ENCODE measurements at regions not wholly inside any gene's neighbourhood (a gene's known extent, or its start where the extent isn't known, plus 50 kb on each side); places are given as distances from the start of the nearest gene placed in this dataset.

DNA sequence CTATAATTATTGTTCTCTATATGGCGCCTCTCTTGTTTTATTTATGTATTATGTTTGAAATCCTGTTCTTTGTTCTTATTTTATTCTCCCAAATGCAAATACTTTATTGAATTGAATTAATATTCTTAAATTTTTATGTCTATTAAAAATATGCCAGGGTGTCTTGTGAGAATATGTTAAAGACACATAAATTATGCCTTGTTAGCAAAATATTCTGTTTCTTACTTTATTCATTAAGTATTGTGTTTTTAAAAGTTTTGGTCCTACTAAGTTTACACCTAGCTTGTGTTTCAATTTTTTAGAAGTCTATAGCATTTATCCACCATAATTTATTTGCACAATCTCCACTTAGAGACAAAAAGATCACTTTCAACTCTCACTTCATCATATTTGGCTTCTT is 741.5 kb upstream of the SLC39A10 start:
- ATAC-seq (ENCODE audit: low FRiP score) (no peak), DNase-seq (ENCODE audit: low spot score) (no peak)
- TF ChIP-seq, protein P1, sequence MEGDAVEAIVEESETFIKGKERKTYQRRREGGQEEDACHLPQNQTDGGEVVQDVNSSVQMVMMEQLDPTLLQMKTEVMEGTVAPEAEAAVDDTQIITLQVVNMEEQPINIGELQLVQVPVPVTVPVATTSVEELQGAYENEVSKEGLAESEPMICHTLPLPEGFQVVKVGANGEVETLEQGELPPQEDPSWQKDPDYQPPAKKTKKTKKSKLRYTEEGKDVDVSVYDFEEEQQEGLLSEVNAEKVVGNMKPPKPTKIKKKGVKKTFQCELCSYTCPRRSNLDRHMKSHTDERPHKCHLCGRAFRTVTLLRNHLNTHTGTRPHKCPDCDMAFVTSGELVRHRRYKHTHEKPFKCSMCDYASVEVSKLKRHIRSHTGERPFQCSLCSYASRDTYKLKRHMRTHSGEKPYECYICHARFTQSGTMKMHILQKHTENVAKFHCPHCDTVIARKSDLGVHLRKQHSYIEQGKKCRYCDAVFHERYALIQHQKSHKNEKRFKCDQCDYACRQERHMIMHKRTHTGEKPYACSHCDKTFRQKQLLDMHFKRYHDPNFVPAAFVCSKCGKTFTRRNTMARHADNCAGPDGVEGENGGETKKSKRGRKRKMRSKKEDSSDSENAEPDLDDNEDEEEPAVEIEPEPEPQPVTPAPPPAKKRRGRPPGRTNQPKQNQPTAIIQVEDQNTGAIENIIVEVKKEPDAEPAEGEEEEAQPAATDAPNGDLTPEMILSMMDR (IDR thresholded peaks at IDR 0.05), result no peak

DNA sequence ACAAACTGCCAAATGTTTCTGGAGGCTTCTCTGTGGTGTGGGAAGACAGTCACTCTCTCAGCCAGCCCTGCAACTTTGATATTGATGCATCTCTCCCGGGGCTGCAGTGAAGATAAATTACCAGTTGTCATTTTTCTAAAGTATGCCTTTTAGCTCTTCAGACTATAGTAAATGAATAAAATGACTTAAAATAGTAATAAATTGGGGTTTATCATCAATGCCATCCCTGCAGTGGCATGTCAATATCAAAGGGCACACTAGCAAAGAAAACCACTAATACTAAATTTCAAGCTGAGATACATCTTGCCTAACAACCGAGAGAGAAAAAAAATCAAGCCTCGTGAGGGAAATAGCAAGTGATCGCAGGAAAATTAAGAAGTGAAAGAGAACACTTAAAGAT is 749.5 kb upstream of the SLC39A10 start:
- TF ChIP-seq, protein P1 (IDR thresholded peaks at IDR 0.05), result no peak
- ATAC-seq (ENCODE audit: low FRiP score), result no peak
- DNase-seq (ENCODE audit: low spot score), result no peak

- no peak for ATAC-seq (ENCODE audit: low FRiP score)
- TF ChIP-seq, protein P1 (IDR thresholded peaks at IDR 0.05), result no peak
- DNase-seq (ENCODE audit: low spot score), result no peak
Measured at GRCh38 chr2:194896871-194897270, 760.2 kb upstream of the SLC39A10 start.

GRCh38 chr2:194883711-194884110 is 773.3 kb upstream of the SLC39A10 start:
- ATAC-seq (ENCODE audit: low FRiP score) (no peak), DNase-seq (ENCODE audit: low spot score) (no peak)
- TF ChIP-seq, protein P1 (IDR thresholded peaks at IDR 0.05), result no peak

DNA sequence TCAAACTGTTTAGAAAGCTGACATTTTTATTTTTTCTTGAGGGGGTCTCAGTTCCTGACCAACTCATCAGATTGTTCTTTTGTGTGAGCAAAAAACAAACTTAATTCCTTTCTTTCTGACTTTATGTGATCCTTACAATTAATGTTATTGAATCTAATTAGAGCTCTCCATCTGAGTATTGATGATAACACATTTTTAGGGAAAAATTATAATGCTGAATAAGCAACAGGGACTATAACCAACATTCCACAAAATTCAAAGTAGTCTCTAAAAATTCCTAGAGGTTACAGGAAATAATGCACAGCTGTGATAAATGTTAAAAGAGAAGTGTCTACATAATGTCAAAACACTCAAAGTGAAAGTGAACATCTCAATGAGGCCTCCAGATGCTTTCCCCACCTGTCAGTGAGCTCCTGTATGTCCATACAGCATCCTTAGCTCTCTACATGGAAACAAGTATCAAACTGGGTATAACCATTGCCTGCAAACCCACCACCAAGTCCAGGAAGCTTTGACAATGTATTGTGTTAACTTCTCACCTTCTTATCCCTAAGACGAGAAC is 786.0 kb upstream of the SLC39A10 start:
- ATAC-seq (ENCODE audit: low FRiP score), result no peak
- DNase-seq (ENCODE audit: low spot score), result no peak
- TF ChIP-seq, protein P1 (IDR thresholded peaks at IDR 0.05), result no peak

DNA sequence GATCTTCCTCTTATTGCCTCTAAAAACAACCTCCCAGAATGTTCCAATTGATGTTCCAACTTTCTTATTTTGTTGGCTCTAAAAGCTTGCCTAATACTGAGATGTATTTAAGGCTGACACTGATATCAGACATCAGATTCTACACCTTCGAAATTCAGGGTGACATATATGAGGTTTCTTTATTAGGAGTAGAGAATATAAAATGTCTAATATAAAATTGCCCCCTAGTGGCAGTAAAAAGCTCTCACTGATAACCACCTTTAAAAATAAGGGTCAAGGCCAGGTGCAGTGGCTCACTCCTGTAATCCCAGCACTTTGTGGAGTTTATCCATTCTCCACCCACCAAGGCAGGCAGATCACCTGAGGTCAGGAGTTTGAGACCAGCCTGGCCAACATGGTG is 789.7 kb upstream of the SLC39A10 start:
- ATAC-seq (ENCODE audit: low FRiP score), result no peak
- TF ChIP-seq, protein P1 (IDR thresholded peaks at IDR 0.05), result no peak
- no peak for DNase-seq (ENCODE audit: low spot score)

DNA sequence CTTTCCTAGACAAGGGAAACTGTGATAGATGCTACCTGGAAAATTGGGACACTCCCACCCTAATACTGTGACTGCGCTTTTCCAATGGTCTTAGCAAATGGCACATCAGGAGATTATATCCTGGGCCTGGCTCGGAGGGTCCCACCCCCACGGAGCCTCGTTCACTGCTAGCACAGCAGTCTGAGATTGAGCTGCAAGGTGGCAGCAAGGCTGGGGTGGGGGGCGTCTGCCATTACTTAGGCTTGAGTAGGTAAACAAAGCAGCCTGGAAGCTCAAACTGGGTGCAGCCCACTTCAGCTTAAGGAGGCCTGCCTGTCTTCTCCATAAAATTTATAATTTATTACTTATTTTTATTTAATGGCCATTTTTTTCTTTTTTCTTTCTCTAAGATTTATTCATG is 802.1 kb upstream of the SLC39A10 start:
- TF ChIP-seq, protein P1 (IDR thresholded peaks at IDR 0.05), result no peak
- ATAC-seq (ENCODE audit: low FRiP score) (no peak), DNase-seq (ENCODE audit: low spot score) (no peak)

All from omental fat pad (tissue), 3 donors.